ENCODE measurements at regions not wholly inside any gene's neighbourhood (a gene's known extent, or its start where the extent isn't known, plus 50 kb on each side); places are given as distances from the start of the nearest gene placed in this dataset.
"Not testable (repeated sequence)": the region's sequence is repeated elsewhere in the genome, so short reads cannot be mapped to it uniquely, and the experiment has no call there.

GRCh38 chr4:3867403-3868100 lies 101.4 kb downstream of the ADRA2C start:
- DNase-seq = no peak

GRCh38 chr4:3868211-3869173 lies 102.3 kb downstream of the ADRA2C start:
- no peak for DNase-seq

GRCh38 chr4:3869174-3869572 lies 103.0 kb downstream of the ADRA2C start:
- no peak for DNase-seq

GRCh38 chr4:3869661-3870566 lies 103.7 kb downstream of the ADRA2C start:
- DNase-seq = no peak

- no peak for DNase-seq
These were observed 104.4 kb downstream of the ADRA2C start for GRCh38 chr4:3870567-3870962.

GRCh38 chr4:3871181-3871852 lies 105.1 kb downstream of the ADRA2C start:
- no peak for DNase-seq

GRCh38 chr4:3871881-3872833 lies 106.0 kb downstream of the ADRA2C start:
- no peak for DNase-seq

- DNase-seq = no peak
These were observed 106.7 kb downstream of the ADRA2C start for GRCh38 chr4:3872834-3873313.

- DNase-seq = no peak
These were observed 107.3 kb downstream of the ADRA2C start for GRCh38 chr4:3873408-3874027.

- DNase-seq = no peak
These were observed 107.8 kb downstream of the ADRA2C start for GRCh38 chr4:3874028-3874415.

GRCh38 chr4:3874525-3875110 lies 108.4 kb downstream of the ADRA2C start:
- no peak for DNase-seq

- DNase-seq = no peak
These were observed 109.3 kb downstream of the ADRA2C start for GRCh38 chr4:3875466-3875865.

- DNase-seq = not testable (repeated sequence)
These were observed 110.1 kb downstream of the ADRA2C start for GRCh38 chr4:3876057-3876845.

- DNase-seq = no peak
These were observed 111.1 kb downstream of the ADRA2C start for GRCh38 chr4:3877236-3877635.

GRCh38 chr4:3877868-3878267 lies 111.7 kb downstream of the ADRA2C start:
- DNase-seq = no peak

- no peak for DNase-seq
These were observed 112.5 kb downstream of the ADRA2C start for GRCh38 chr4:3878678-3879077.

- no peak for DNase-seq
These were observed 113.8 kb downstream of the ADRA2C start for GRCh38 chr4:3879681-3880614.

GRCh38 chr4:3880615-3881120 lies 114.5 kb downstream of the ADRA2C start:
- DNase-seq = peak; percentile 1
